Stimulated activated CD4-positive, alpha-beta T cell treated with anti-CD3 and anti-CD28 coated beads, Interleukin-4, amount 100 ng/mL, for 1 hour (primary cell): ENCODE measurements at regions not wholly inside any gene's neighbourhood (a gene's known extent, or its start where the extent isn't known, plus 50 kb on each side); places are given as distances from the start of the nearest gene placed in this dataset.
"Not testable (repeated sequence)": the region's sequence is repeated elsewhere in the genome, so short reads cannot be mapped to it uniquely, and the experiment has no call there.

Experiments used
- DNase-seq: peaks from one replicate; pipeline ENCODE4 v3.0.0-alpha.2; 2020

- DNase-seq: no peak
Observed at GRCh38 chr12:60205500-60205899, 609.7 kb downstream of the SLC16A7 start.

DNA sequence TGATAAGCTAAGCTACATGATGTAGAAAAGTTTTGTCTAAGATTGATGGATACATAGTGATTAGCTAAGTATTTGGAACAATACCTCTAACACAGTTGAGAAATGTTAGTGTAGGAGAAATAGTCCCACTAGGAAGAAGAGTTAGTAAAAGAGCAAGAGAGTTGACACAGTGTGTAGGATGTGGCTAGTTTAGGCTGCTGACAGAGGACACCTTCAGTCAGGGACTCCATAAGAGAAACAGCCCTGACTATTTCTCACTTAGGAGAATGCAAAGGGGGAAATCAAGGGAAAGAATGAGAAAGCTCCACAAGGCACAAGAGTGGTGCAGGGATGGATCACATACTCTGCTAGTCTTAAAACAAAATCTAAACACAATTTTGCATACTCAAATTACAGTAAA lies 613.7 kb downstream of the SLC16A7 start:
- no peak for DNase-seq

- no peak for DNase-seq
Observed at GRCh38 chr12:60209933-60210332, 614.1 kb downstream of the SLC16A7 start.

DNA sequence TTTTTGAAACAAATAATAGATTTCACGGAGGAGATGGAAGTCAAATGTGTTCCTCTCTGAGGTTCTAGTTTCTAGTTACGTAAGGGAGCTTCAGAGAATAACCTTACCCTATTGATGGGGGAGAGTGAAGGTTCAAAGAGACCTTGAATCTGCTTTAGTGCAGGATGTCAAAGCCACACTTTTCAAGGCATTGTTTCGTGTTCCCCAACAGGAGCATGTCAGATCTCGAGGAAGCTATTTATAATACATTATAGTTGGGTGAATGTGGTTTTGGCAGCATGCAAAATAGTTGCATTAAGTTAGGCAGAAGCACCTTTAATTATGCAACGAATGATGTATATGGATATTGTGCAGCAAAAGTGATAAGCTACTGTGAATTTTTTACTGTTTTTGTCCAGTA lies 614.9 kb downstream of the SLC16A7 start:
- DNase-seq: no peak

GRCh38 chr12:60211244-60211643 lies 615.4 kb downstream of the SLC16A7 start:
- no peak for DNase-seq

GRCh38 chr12:60212159-60213000 lies 616.6 kb downstream of the SLC16A7 start:
- no peak for DNase-seq

DNA sequence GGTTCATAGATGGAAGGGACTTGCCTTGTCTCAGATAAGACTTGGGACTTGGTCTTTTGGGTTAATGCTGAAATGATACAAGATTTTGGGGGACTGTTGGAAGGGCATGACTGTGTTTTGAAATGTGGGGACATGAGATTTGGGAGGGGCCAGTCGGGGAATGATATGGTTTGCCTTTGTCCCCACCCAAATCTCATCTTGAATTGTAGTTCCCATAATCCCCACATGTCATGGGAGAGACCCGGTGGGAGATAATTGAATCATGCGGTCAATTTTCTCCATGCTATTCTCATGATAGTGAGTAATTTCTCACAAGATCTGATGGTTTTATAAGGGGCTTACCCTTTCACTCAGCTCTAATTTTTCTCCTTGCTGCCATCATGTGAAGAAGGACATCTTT lies 617.4 kb downstream of the SLC16A7 start:
- DNase-seq: not testable (repeated sequence)

DNA sequence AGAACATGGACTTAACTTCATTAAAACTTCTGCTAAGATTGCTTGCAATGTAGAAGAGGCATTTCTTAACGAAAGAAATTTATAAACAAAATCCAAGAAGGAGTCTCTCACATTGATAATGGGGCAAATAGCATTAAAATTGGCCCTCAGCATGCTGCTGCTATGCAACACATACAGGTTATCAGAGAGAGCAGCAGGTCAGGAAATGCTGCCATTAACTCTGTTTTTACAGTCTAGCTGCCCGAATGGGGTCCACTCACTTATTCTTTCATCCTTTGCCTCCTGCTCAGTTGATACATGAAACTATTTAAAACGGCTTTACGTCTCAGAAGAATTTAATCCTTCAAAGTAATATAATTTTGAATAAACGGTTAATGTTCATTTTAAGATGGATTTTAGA lies 620.4 kb downstream of the SLC16A7 start:
- no peak for DNase-seq

- no peak for DNase-seq
Observed at GRCh38 chr12:60223242-60223641, 627.4 kb downstream of the SLC16A7 start.

DNA sequence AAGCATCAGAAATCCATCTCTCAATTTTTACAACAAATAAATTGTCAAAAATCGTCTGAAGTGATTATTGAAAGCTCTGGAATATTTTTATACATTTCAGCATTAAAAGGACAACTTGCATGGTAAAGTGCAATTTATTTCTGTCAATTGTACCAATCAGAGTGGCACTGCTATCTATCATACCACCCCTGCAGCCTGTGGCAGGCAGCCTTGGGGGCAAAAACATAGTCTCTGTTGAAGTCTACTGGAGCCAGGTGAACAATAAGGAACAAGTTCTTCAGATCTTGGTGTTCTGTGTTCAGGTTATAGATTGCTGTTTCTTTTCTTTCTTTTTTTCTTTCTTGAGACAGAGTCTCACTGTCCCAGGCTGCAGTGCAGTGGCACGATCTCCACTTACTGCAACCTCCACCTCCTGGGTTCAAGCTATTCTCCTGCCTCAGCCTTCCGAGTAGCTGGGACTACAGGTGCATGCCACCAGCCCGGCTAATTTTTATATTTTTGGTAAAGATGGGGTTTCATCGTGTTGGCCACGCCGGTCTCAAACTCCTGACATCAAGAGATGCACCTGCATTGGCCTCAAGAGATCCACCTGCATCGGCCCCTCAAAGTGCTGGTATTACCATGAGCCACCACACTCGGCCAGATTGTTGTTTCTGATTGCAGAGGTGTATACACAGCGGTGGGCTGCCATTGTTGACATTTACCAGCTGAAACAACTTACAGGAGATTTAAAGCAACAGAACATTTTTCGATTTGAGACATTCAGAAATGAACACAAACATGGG lies 629.6 kb downstream of the SLC16A7 start:
- DNase-seq: no peak

DNA sequence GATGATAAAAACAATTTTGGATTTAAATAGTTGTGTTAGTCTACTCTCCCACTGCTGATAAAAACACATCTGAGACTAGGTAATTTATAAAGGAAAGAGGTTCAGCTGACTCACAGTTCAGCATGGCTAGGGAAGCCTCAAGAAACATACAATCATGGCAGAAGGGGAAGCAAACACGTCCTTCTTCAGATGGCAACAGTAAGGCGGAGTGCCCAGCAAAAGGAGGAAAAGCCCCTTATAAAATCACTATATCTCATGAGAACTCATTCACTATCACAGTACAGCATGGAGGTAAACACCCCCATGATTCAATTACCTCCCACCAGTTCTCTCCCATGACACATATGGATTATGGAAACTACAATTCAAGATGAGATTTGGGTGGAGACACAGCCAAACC lies 632.1 kb downstream of the SLC16A7 start:
- DNase-seq: no peak

DNA sequence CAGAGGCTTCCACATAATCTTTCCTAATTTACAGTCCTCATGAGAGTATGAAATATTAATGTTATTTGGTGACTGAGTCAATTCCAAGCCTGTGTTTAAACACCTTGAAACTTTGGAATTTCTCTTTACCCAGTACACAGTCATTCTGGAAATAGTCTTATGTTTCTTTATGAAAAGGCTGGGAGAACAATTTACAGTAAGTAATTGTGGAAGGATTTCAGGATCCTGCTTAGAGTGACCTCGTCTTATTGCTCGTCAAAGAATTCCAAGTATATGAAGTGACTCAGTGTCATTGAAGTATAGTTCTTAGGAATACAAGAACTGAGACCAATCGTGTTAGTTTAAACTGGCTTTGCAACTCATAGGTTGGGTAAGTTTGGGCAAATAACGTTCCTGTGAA lies 634.2 kb downstream of the SLC16A7 start:
- no peak for DNase-seq

DNA sequence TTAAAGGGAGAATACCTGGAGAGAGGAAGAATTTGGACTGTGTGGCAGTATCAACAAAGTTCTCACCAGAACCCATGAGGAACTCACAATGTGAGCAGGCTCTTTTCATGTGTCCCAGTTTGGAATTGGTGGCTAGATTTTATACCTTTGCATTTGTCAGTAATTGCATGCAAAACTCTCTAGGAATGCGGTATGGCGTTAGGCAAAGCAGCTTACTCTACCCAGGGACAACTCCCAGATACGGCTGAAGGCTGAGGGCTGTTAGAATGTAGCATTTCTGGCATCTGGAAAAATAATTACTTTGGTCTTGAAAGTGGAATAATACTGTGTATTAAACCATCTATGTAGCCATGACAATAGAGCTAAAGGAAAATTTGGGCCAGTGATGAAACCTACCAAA lies 635.5 kb downstream of the SLC16A7 start:
- no peak for DNase-seq

DNA sequence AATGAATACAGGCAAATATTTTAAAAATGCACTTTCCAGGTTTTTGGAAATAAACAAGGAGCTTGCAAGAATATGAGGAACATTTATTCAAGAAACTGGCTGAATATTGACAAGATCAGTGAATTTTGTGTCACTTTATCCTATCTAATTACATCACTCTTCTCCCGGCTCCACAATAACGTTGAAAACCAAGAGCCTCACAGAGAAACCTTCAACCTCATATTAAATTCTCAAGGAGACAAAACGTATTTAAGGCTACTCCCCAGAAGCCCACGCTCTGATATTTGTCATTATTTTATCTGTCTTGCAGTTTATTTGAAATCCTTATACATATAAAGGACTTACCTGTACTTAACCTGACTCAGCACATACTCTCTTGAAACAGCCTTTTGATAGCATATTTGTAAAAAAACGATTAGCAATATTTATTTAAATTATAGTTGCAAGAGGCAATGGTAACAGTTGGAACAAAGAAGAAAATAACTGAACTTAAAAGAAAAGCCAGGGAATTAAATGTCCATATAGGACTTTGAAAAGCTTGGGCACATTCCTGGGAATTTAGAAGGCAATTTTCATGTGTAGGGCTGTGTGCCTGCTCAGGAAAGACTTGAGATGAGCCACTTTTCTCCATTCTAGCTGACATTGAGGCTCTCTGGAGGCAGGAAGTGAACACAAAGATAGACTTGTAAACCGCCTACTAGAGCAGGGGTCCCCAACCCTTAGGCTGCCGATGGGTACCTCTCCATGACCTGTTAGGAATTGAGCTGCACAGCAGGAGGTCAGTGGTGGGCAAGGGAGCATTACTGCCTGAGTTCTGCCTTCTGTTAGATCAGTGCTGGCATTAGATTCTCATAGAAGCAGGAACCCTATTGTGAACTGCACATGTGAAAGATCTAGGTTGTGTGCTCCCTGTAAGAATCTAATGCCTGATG lies 636.4 kb downstream of the SLC16A7 start:
- no peak for DNase-seq

DNA sequence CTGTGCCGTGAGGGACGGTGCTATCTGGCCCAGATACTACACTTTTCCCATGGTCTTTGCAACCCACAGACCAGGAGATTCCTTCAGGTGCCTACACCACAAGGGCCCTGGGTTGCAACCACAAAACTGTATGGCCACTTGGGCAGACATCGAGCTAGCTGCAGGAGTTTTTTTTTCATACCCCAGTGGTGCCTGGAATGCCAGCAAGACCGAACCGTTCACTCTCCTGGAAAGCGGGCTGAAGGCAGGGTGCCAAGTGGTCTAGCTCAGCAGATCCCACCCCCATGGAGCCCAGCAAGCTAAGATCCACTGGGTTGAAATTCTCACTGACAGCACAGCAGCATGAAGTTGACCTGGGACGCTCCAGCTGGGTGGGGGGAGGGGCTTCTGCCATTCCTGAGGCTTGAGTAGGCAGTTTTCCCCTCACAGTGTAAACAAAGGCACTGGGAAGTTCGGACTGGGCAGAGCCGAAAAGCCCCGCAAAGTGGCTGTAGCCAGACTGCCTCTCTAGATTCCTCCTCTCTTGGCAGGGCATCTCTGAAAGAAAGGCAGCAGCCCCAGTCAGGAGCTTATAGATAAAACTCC lies 638.9 kb downstream of the SLC16A7 start:
- not testable (repeated sequence) for DNase-seq

- no peak for DNase-seq
Observed at GRCh38 chr12:60235261-60235660, 639.4 kb downstream of the SLC16A7 start.

- not testable (repeated sequence) for DNase-seq
Observed at GRCh38 chr12:60236416-60236815, 640.6 kb downstream of the SLC16A7 start.

DNA sequence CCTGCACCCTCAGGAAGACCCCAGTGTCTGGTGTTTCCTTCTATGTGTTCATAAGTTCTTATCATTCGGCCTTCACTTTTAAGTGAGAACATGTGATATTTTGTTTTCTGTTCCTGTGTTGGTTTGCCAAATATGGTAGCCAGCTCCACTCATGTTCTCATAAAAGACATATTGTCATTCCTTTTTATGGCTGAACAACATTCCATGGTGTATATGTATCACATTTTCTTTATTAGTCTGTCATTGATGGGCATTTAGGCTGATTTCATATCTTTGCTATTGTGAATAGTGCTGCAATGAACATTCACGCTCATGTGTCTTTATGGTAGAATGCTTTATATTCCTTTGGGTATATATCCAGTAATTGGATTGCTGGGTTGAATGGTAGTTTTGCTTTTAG lies 645.1 kb downstream of the SLC16A7 start:
- DNase-seq: no peak

DNA sequence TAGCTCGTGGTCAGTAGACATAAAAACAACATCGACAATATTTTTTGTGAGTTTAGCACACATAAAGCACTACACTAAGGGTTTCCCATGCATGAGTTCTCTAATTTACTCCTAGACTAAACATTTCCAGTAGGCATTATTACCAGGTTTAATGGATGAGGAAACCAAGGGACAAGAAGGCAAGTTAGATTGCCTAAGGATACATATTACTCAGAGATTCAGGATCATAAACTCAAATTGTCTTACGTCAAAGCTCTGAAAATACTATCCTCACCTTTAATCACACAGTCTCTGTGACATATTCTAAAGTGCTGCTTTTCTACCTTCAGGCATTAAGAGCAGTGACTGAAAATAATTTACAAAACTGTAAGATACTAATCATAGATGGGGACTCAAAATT lies 655.3 kb downstream of the SLC16A7 start:
- no peak for DNase-seq

GRCh38 chr12:60252359-60253096 lies 656.7 kb downstream of the SLC16A7 start:
- no peak for DNase-seq

GRCh38 chr12:60255044-60255443 lies 659.2 kb downstream of the SLC16A7 start:
- DNase-seq: no peak

GRCh38 chr12:60257063-60257462 lies 661.2 kb downstream of the SLC16A7 start:
- no peak for DNase-seq
